ENCODE measurements at regions not wholly inside any gene's neighbourhood (a gene's known extent, or its start where the extent isn't known, plus 50 kb on each side); places are given as distances from the start of the nearest gene placed in this dataset.

GRCh38 chr6:144912474-144912873 is 627.3 kb downstream of the UTRN start:
- Histone ChIP-seq H3K36me3 (ENCODE audit: control insufficient read depth in 2 of 4, insufficient read depth in 4 of 4, low read length in 3 of 4) (no peaks in the 10 kb centered on the region), H2BK5ac (ENCODE audit: low read depth, low read length) (no peak overlapping the region), H4K91ac (replicated peaks; ENCODE audit: insufficient read length, low read length) (no peak overlapping the region), H2AFZ (ENCODE audit: low read length) (0 out of 2 replicates have a peak overlapping the region, but pooled peaks have one; percentile 14), H3K27ac (ENCODE audit: low read depth, low read length) (no peak overlapping the region), H3K14ac (ENCODE audit: insufficient read length) (no peak overlapping the region), H4K20me1 (replicated peaks in 1 of 2; ENCODE audit: control insufficient read depth in 1 of 2, insufficient read depth in 2 of 2, low read length in 2 of 2) (no peaks in the 10 kb centered on the region), H4K5ac (ENCODE audit: insufficient read length, low read depth, low read length) (no peak overlapping the region), H2BK12ac (ENCODE audit: low read depth, low read length) (no peak overlapping the region), H3K56ac (replicated peaks; ENCODE audit: insufficient read length, low read depth, low read length) (no peak overlapping the region), H2BK120ac (replicated peaks; ENCODE audit: low read depth, low read length) (no peak overlapping the region), H3K23ac (ENCODE audit: insufficient read length) (no peak overlapping the region), H3K9ac (replicated peaks in 1 of 4; ENCODE audit: extremely low read depth in 1 of 4, low read depth in 3 of 4, low read length in 3 of 4) (no peak overlapping the region), H3K4ac (replicated peaks; ENCODE audit: insufficient read length, low read depth, low read length) (no peak overlapping the region), H3K4me3 (ENCODE audit: extremely low read depth in 1 of 4, insufficient read depth in 2 of 4, low read depth in 3 of 4, low read length in 4 of 4) (no peak overlapping the region), H3K18ac (ENCODE audit: extremely low read depth, low read length) (no peak overlapping the region), H2AK5ac (ENCODE audit: low read depth, low read length) (no peak overlapping the region), H3K23me2 (ENCODE audit: low read depth, low read length) (no peaks in the 10 kb centered on the region), H4K8ac (ENCODE audit: extremely low read depth, insufficient read depth, low read length) (no peak overlapping the region), H3K4me2 (ENCODE audit: insufficient read depth in 1 of 2, low read depth in 2 of 2, low read length in 2 of 2) (no peak overlapping the region), H3K79me1 (ENCODE audit: low read depth, low read length) (no peaks in the 10 kb centered on the region), H3K9me3 (ENCODE audit: insufficient read depth in 2 of 2, low read depth in 1 of 2, low read length in 1 of 2) (0 out of 4 replicates have a peak, but pooled peaks cover 0 to 2% of the 10 kb centered on the region in 2 experiments), H3K79me2 (ENCODE audit: control insufficient read depth in 1 of 2, insufficient read depth in 2 of 2, low read length in 2 of 2) (no peaks in the 10 kb centered on the region), H2BK20ac (ENCODE audit: low read length) (no peak overlapping the region), H3K27me3 (replicated peaks in 1 of 4; ENCODE audit: control insufficient read depth in 3 of 4, extremely low read depth in 1 of 4, insufficient read depth in 3 of 4, low read length in 3 of 4) (no peaks in the 10 kb centered on the region), H3K4me1 (replicated peaks in 1 of 4; ENCODE audit: control insufficient read depth in 3 of 4, insufficient read depth in 4 of 4, low read length in 3 of 4) (no peaks in the 10 kb centered on the region), H2BK15ac (ENCODE audit: low read length) (no peak overlapping the region)
- POLR2A ChIA-PET (ENCODE audit: partially characterized antibody), result no interaction called here
- CTCF ChIA-PET (ENCODE audit: partially characterized antibody), result interaction anchor here (1.2 to 1.6 kb wide), 3 partner anchors 58 to 330 kb away, joined by 3 read pairs; no protein-coding TSS in a partner anchor
- 78% methylated on average over 2 of the region's 2 CpGs; no CpG with 5 or more reads in 1 of the 2 experiments for WGBS, 2 experiments (ENCODE audit: extremely low coverage in 1 of 2, insufficient coverage in 1 of 2, insufficient read length in 1 of 2, insufficient replicate concordance in 2 of 2, low coverage in 1 of 2, low lambda C conversion rate in 2 of 2, missing lambda C conversion rate in 1 of 2)
- DNase-seq (ENCODE audit: low read depth in 1 of 2, low spot score in 2 of 2), result no peak
- FAIRE-seq, result no peak
- TF ChIP-seq POU5F1 (IDR thresholded peaks at IDR 0.05; ENCODE audit: low read depth, low read length) (no peak), HDAC2 (IDR thresholded peaks at IDR 0.05; ENCODE audit: borderline replicate concordance in 1 of 2, low read depth in 2 of 2, low read length in 2 of 2) (no peak), FOSL1 (IDR thresholded peaks at IDR 0.05; ENCODE audit: insufficient read depth, low read depth, low read length) (no peak), NRF1 (IDR thresholded peaks at IDR 0.05; ENCODE audit: low read depth, low read length) (no peak), BACH1 (IDR thresholded peaks at IDR 0.05; ENCODE audit: low read length) (no peak), SIN3A (conservative IDR thresholded peaks at IDR 0.05 in 1 of 2, IDR thresholded peaks at IDR 0.05 in 1 of 2; ENCODE audit: low read depth in 1 of 2, low read length in 2 of 2) (no peak), CREB1 (IDR thresholded peaks at IDR 0.05) (no peak), KDM5A (IDR thresholded peaks at IDR 0.05; ENCODE audit: low read length) (no peak), RXRA (IDR thresholded peaks at IDR 0.05; ENCODE audit: insufficient read depth, low read depth, low read length) (no peak), CBX8 (IDR thresholded peaks at IDR 0.05; ENCODE audit: borderline replicate concordance, low read depth, low read length) (no peak), TAF1 (IDR thresholded peaks at IDR 0.05; ENCODE audit: low read depth, low read length) (no peak), JUN (IDR thresholded peaks at IDR 0.05; ENCODE audit: low read depth, low read length) (no peak), RAD21 (IDR thresholded peaks at IDR 0.05 in 1 of 2, conservative IDR thresholded peaks at IDR 0.05 in 1 of 2; ENCODE audit: low read depth in 2 of 2, low read length in 2 of 2) (no peak)

Measured in H1 (cell line).